Fibroblast of pulmonary artery (primary cell): ENCODE measurements at regions not wholly inside any gene's neighbourhood (a gene's known extent, or its start where the extent isn't known, plus 50 kb on each side); places are given as distances from the start of the nearest gene placed in this dataset.

Source experiments
- DNase-seq: peaks from one replicate; pipeline ENCODE4 v3.0.0-alpha.2; 2010; ENCODE audit warnings: low read depth
- H3K4me3 ChIP-seq: replicated peaks from 2 replicates; pipeline ENCODE4 v1.5.1; 2011; ENCODE audit warnings: low read depth, mild to moderate bottlenecking, control low read depth, low read length, moderate library complexity
- TF ChIP-seq, protein P1 (sequence below): IDR thresholded peaks from 2 replicates; pipeline ENCODE4 v1.5.1; 2011; ENCODE audit warnings: mild to moderate bottlenecking, control low read depth, low read length, inconsistent platforms; ENCODE audit errors: missing control alignments

DNA sequence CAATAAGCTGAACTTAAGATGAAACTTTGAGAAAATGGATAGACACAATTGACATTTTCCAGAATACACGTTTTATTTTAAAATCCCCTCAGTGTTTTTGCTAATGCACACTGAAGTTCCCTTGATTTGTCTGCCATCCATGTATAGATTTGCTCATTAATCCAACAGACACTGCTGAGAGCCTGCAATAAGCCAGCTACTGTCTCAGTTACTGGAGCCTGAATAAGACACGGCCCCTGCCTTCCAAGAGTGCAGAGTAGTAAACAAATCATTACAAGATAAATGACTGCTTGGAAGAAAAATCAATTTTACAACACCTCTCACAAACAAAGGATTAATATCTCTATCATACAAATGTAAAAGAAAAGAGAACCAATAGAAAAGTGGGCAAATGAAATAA, 130.1 kb downstream of the TLR5 start:
- no peak overlapping the region for H3K4me3 ChIP-seq
- TF ChIP-seq, protein P1, sequence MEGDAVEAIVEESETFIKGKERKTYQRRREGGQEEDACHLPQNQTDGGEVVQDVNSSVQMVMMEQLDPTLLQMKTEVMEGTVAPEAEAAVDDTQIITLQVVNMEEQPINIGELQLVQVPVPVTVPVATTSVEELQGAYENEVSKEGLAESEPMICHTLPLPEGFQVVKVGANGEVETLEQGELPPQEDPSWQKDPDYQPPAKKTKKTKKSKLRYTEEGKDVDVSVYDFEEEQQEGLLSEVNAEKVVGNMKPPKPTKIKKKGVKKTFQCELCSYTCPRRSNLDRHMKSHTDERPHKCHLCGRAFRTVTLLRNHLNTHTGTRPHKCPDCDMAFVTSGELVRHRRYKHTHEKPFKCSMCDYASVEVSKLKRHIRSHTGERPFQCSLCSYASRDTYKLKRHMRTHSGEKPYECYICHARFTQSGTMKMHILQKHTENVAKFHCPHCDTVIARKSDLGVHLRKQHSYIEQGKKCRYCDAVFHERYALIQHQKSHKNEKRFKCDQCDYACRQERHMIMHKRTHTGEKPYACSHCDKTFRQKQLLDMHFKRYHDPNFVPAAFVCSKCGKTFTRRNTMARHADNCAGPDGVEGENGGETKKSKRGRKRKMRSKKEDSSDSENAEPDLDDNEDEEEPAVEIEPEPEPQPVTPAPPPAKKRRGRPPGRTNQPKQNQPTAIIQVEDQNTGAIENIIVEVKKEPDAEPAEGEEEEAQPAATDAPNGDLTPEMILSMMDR: no peak
- DNase-seq: no peak

DNA sequence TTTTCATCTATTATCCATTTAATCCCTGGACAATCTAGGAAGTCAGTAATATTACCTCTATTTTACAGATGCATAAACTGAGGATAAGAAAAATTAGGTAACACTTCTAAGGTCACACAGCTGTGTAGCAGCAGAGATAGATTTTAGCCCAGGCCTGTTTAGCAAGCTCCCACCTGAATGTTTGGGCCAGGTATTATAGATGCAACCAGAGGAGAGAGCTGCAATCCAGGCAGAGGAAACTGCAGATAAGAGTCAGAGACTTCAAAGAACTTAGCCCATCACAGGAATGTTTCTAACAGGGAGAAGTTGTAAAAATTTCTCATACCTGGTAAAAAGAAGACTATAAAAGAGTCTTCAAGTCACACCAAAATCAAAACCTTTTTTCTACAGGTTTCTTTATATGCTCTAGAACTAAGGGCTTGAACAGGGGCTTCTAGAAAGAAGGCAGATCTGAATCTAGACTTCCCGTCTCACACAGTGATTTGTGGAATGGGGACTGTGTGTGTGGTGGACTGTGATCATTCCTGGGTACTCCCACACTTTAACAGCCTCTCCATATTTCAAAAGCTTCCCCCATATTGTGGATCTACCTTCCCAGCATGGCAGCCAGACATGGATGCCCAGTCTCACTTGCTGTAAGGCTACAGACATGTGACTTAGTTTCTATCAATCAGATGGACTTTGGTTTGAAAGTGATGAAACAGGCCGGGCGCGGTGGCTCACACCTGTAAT, 128.7 kb downstream of the TLR5 start:
- DNase-seq: no peak
- TF ChIP-seq, protein P1: no peak
- H3K4me3 ChIP-seq: no peak overlapping the region

DNA sequence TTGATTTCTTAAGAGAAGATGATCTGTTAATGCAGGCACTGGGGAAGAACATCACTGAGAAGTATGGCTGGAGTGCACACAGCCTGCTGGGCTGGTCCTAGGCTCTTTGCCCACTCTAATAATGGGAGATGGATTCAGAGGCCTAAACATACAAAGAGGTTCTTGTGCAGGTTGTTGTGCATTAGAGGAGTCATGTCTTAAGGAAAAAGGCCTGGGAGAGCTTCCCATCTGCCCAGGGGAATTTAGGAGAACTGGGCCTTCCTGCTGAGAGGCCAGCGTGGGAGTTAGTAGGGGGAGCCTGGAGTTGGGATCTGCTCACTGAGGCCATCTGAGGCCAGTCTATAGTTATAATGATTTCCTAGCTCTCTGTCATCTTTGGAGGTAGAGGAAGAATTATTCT, 126.7 kb downstream of the TLR5 start:
- no peak for DNase-seq
- no peak overlapping the region for H3K4me3 ChIP-seq
- TF ChIP-seq, protein P1: no peak

DNA sequence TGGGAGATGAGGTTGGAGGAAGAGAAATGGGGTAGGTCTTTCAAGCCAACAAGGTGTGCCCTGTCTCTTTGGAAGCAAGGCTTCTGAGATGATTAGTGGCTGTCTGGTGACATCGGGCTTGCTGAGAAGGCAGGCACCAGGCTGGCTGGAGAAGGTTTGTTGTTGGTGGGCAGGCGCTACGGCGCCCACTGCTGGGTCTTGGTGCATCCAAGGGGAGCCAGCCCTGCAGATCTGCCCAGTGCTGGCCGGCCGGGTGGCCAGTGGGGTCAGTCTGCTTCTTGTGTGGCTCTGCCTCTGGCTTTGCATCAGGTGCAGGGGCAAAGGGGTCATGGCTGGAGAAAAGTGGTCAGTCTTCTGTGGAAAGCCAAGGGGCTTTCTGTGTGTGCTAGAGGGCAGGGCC, 126.2 kb downstream of the TLR5 start:
- TF ChIP-seq, protein P1: no peak
- DNase-seq: no peak
- no peak overlapping the region for H3K4me3 ChIP-seq

DNA sequence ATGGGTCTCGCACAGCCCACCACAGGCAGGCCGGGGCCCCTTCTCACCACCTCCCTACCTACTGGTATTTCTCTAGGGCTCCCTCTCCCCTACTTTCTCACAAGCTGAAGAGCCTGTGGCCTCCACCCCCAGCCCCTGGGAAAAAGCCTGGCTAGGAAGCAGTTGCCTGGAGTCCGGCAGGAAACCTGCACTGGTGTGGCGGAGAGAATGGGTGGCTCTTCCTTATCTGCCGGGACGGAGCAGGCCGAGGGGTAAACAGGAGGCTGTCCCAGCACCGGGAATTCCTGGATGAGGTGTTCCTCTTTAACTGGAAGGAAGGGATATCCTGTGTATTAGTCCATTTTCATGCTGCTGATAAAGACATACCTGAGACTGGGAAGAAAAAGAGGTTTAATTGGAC, 125.8 kb downstream of the TLR5 start:
- DNase-seq: no peak
- H3K4me3 ChIP-seq: no peak overlapping the region
- TF ChIP-seq, protein P1: no peak

DNA sequence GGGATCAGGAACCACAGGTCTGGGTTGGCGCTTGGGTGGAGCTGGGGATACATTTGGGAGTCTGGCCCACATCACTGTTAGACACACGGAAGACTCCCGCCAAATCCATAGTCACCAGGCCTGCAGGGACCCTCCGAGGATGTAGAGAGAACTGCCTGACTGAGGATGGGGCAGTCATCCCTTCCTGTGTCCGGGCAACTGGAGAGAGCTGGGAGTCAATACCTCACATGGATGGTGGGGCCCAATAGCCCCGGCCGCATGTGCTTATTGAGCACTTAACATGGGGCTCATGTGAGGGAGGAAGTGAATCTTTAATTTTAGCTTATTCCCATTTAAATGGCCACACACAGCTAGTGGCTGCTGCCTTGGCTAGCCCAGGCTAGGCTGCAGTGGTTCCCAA, 124.5 kb downstream of the TLR5 start:
- TF ChIP-seq, protein P1: no peak
- no peak overlapping the region for H3K4me3 ChIP-seq
- no peak for DNase-seq

DNA sequence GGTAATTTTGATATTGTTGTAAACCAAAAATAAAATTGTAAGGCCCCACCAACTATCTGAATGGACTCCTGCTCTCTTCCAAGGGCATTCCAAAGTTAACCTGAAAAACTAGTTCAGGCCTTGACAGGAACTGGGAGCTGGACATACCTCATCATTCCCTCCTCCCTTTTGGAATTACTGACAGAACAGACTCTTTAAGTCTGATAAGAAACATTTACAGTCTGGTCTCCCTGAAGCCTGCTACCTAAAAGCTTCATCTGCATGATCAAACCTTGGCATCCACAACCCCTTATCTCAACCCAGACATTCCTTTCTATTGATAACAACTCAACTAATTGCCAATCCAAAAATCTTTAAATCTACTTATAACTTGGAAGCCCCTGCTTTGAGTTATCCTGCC, 123.8 kb downstream of the TLR5 start:
- DNase-seq: no peak
- TF ChIP-seq, protein P1: no peak
- no peak overlapping the region for H3K4me3 ChIP-seq
